ENCODE measurements at regions not wholly inside any gene's neighbourhood (a gene's known extent, or its start where the extent isn't known, plus 50 kb on each side); places are given as distances from the start of the nearest gene placed in this dataset.
"Not testable (repeated sequence)": the region's sequence is repeated elsewhere in the genome, so short reads cannot be mapped to it uniquely, and the experiment has no call there.

GRCh38 chr3:35296944-35297343, 342.4 kb upstream of the ARPP21 start:
- not testable (repeated sequence) for TF ChIP-seq POLR2A (IDR thresholded peaks at IDR 0.05; ENCODE audit: low read length); GATA1 (IDR thresholded peaks at IDR 0.05; ENCODE audit: low read depth, low read length)
